ENCODE measurements at regions not wholly inside any gene's neighbourhood (a gene's known extent, or its start where the extent isn't known, plus 50 kb on each side); places are given as distances from the start of the nearest gene placed in this dataset.

- no peaks in the 10 kb centered on the region for H3K36me3 ChIP-seq (ENCODE audit: control insufficient read depth, insufficient read depth, low read length)
- no peak overlapping the region for H3K27ac ChIP-seq (ENCODE audit: low read length)
- no CpG with 5 or more reads among the region's 2 CpGs for WGBS (ENCODE audit: insufficient coverage, insufficient read length)
- H3K4me3 ChIP-seq (ENCODE audit: low read length), result no peak overlapping the region
- no peak for DNase-seq (ENCODE audit: low read depth, low spot score)
- no peaks in the 10 kb centered on the region for H3K9me3 ChIP-seq (ENCODE audit: control insufficient read depth, insufficient read depth, low read length)
- H3K4me1 ChIP-seq (ENCODE audit: control insufficient read depth, insufficient read depth, low read length), result no peaks in the 10 kb centered on the region; the same call in 1 of the 2 replicates
- no peaks in the 10 kb centered on the region for H3K27me3 ChIP-seq (ENCODE audit: control insufficient read depth, insufficient read depth, low read length)
Observed at GRCh38 chr3:182240474-182240873, 528.7 kb downstream of the SOX2 start.

GRCh38 chr3:182241196-182241765, 529.6 kb downstream of the SOX2 start:
- DNase-seq (ENCODE audit: low read depth, low spot score), result no peak
- no peaks in the 10 kb centered on the region for H3K36me3 ChIP-seq (ENCODE audit: control insufficient read depth, insufficient read depth, low read length)
- H3K27ac ChIP-seq (ENCODE audit: low read length), result no peak overlapping the region

GRCh38 chr3:182241766-182242488, 530.2 kb downstream of the SOX2 start:
- no peaks in the 10 kb centered on the region for H3K36me3 ChIP-seq (ENCODE audit: control insufficient read depth, insufficient read depth, low read length)
- H3K4me3 ChIP-seq (ENCODE audit: low read length), result no peak overlapping the region
- no peak overlapping the region for H3K27ac ChIP-seq (ENCODE audit: low read length)
- no peaks in the 10 kb centered on the region; the same call in 1 of the 2 replicates for H3K4me1 ChIP-seq (ENCODE audit: control insufficient read depth, insufficient read depth, low read length)
- no CpG with 5 or more reads among the region's 15 CpGs for WGBS (ENCODE audit: insufficient coverage, insufficient read length)
- no peak for DNase-seq (ENCODE audit: low read depth, low spot score)
- H3K27me3 ChIP-seq (ENCODE audit: control insufficient read depth, insufficient read depth, low read length), result no peaks in the 10 kb centered on the region
- no peaks in the 10 kb centered on the region for H3K9me3 ChIP-seq (ENCODE audit: control insufficient read depth, insufficient read depth, low read length)

More at GRCh38 chr3:182241196-182241765, 529.6 kb downstream of the SOX2 start:
- no peaks in the 10 kb centered on the region for H3K9me3 ChIP-seq (ENCODE audit: control insufficient read depth, insufficient read depth, low read length)
- no peaks in the 10 kb centered on the region; the same call in 1 of the 2 replicates for H3K4me1 ChIP-seq (ENCODE audit: control insufficient read depth, insufficient read depth, low read length)
- H3K4me3 ChIP-seq (ENCODE audit: low read length), result no peak overlapping the region
- H3K27me3 ChIP-seq (ENCODE audit: control insufficient read depth, insufficient read depth, low read length), result no peaks in the 10 kb centered on the region
- WGBS (ENCODE audit: insufficient coverage, insufficient read length), result no CpG with 5 or more reads among the region's 8 CpGs

GRCh38 chr3:182242489-182242942, 530.8 kb downstream of the SOX2 start:
- no peaks in the 10 kb centered on the region for H3K9me3 ChIP-seq (ENCODE audit: control insufficient read depth, insufficient read depth, low read length)
- H3K4me1 ChIP-seq (ENCODE audit: control insufficient read depth, insufficient read depth, low read length), result no peaks in the 10 kb centered on the region; the same call in 1 of the 2 replicates
- DNase-seq (ENCODE audit: low read depth, low spot score), result no peak
- no peaks in the 10 kb centered on the region for H3K27me3 ChIP-seq (ENCODE audit: control insufficient read depth, insufficient read depth, low read length)
- H3K4me3 ChIP-seq (ENCODE audit: low read length), result no peak overlapping the region
- no peaks in the 10 kb centered on the region for H3K36me3 ChIP-seq (ENCODE audit: control insufficient read depth, insufficient read depth, low read length)
- H3K27ac ChIP-seq (ENCODE audit: low read length), result no peak overlapping the region

GRCh38 chr3:182243625-182244024, 531.9 kb downstream of the SOX2 start:
- H3K4me1 ChIP-seq (ENCODE audit: control insufficient read depth, insufficient read depth, low read length), result no peaks in the 10 kb centered on the region; the same call in 1 of the 2 replicates
- no CpG with 5 or more reads among the region's 1 CpG for WGBS (ENCODE audit: insufficient coverage, insufficient read length)
- no peaks in the 10 kb centered on the region for H3K27me3 ChIP-seq (ENCODE audit: control insufficient read depth, insufficient read depth, low read length)
- DNase-seq (ENCODE audit: low read depth, low spot score), result no peak
- H3K36me3 ChIP-seq (ENCODE audit: control insufficient read depth, insufficient read depth, low read length), result no peaks in the 10 kb centered on the region
- no peak overlapping the region for H3K27ac ChIP-seq (ENCODE audit: low read length)
- no peak overlapping the region for H3K4me3 ChIP-seq (ENCODE audit: low read length)
- no peaks in the 10 kb centered on the region for H3K9me3 ChIP-seq (ENCODE audit: control insufficient read depth, insufficient read depth, low read length)

DNA sequence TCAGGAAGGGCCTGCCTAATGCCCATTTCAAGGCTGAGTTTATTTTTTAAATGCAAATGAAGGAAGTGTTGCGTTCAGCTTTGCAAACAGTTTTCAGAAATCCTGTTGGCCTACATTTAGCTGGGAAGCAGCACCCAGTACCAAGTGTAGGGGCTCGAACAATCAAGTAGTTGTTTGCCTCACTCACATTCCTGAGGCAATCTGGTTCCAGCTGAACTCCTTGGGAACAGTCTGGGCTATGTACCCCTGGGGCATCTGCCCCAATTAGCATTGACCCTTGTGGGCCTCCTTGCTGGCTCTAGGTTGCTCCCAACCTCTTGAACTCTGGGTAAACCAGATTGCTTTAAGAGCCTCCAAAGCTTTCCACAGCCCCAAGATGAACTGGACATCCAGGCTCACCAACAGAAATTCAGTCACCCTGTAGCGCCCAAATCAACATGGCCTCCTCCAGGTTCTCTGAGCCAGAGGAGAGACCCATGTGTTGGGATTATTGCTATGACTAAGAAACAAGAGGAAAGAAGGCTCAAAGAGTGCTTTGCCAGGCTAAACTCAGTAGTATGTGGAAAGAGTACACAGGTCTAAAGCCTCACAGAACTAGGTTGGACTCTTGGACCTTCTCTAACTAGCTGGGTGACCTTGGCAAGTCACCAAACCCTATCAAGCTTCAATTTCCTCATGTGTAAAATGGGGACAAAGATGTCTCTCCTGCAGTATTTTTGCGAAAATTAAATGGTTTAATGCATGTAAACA, 532.7 kb downstream of the SOX2 start:
- no peaks in the 10 kb centered on the region for H3K27me3 ChIP-seq (ENCODE audit: control insufficient read depth, insufficient read depth, low read length)
- DNase-seq (ENCODE audit: low read depth, low spot score), result no peak
- H3K27ac ChIP-seq (ENCODE audit: low read length), result no peak overlapping the region
- H3K36me3 ChIP-seq (ENCODE audit: control insufficient read depth, insufficient read depth, low read length), result no peaks in the 10 kb centered on the region
- WGBS (ENCODE audit: insufficient coverage, insufficient read length), result no CpG with 5 or more reads among the region's 4 CpGs
- no peak overlapping the region for H3K4me3 ChIP-seq (ENCODE audit: low read length)
- H3K9me3 ChIP-seq (ENCODE audit: control insufficient read depth, insufficient read depth, low read length), result no peaks in the 10 kb centered on the region
- no peaks in the 10 kb centered on the region; the same call in 1 of the 2 replicates for H3K4me1 ChIP-seq (ENCODE audit: control insufficient read depth, insufficient read depth, low read length)

- no peaks in the 10 kb centered on the region; the same call in 1 of the 2 replicates for H3K4me1 ChIP-seq (ENCODE audit: control insufficient read depth, insufficient read depth, low read length)
- H3K4me3 ChIP-seq (ENCODE audit: low read length), result no peak overlapping the region
- no peaks in the 10 kb centered on the region for H3K9me3 ChIP-seq (ENCODE audit: control insufficient read depth, insufficient read depth, low read length)
- H3K36me3 ChIP-seq (ENCODE audit: control insufficient read depth, insufficient read depth, low read length), result no peaks in the 10 kb centered on the region
- DNase-seq (ENCODE audit: low read depth, low spot score), result no peak
- no peak overlapping the region for H3K27ac ChIP-seq (ENCODE audit: low read length)
- WGBS (ENCODE audit: insufficient coverage, insufficient read length), result 100% methylated on average over 1 of the region's 5 CpGs
- no peaks in the 10 kb centered on the region for H3K27me3 ChIP-seq (ENCODE audit: control insufficient read depth, insufficient read depth, low read length)
Observed at GRCh38 chr3:182245059-182245458, 533.3 kb downstream of the SOX2 start.

- no CpG with 5 or more reads among the region's 5 CpGs for WGBS (ENCODE audit: insufficient coverage, insufficient read length)
- Histone ChIP-seq H3K4me1 (ENCODE audit: control insufficient read depth, insufficient read depth, low read length) (no peaks in the 10 kb centered on the region; the same call in 1 of the 2 replicates), H3K36me3 (ENCODE audit: control insufficient read depth, insufficient read depth, low read length) (no peaks in the 10 kb centered on the region), H3K4me3 (ENCODE audit: low read length) (no peak overlapping the region), H3K27ac (ENCODE audit: low read length) (no peak overlapping the region), H3K9me3 (ENCODE audit: control insufficient read depth, insufficient read depth, low read length) (no peaks in the 10 kb centered on the region), H3K27me3 (ENCODE audit: control insufficient read depth, insufficient read depth, low read length) (no peaks in the 10 kb centered on the region)
- DNase-seq (ENCODE audit: low read depth, low spot score), result no peak
Observed at GRCh38 chr3:182246870-182247269, 535.1 kb downstream of the SOX2 start.

GRCh38 chr3:182248349-182248880, 536.7 kb downstream of the SOX2 start:
- no peaks in the 10 kb centered on the region for H3K27me3 ChIP-seq (ENCODE audit: control insufficient read depth, insufficient read depth, low read length)
- H3K9me3 ChIP-seq (ENCODE audit: control insufficient read depth, insufficient read depth, low read length), result no peaks in the 10 kb centered on the region
- DNase-seq (ENCODE audit: low read depth, low spot score), result no peak
- peaks cover 2% of the 10 kb centered on the region; the same call in 1 of the 2 replicates for H3K4me1 ChIP-seq (ENCODE audit: control insufficient read depth, insufficient read depth, low read length)
- H3K4me3 ChIP-seq (ENCODE audit: low read length), result no peak overlapping the region
- no peaks in the 10 kb centered on the region for H3K36me3 ChIP-seq (ENCODE audit: control insufficient read depth, insufficient read depth, low read length)
- no peak overlapping the region for H3K27ac ChIP-seq (ENCODE audit: low read length)
- no CpG with 5 or more reads among the region's 5 CpGs for WGBS (ENCODE audit: insufficient coverage, insufficient read length)

- H3K36me3 ChIP-seq (ENCODE audit: control insufficient read depth, insufficient read depth, low read length), result no peaks in the 10 kb centered on the region
- H3K4me3 ChIP-seq (ENCODE audit: low read length), result no peak overlapping the region
- DNase-seq (ENCODE audit: low read depth, low spot score), result no peak
- H3K9me3 ChIP-seq (ENCODE audit: control insufficient read depth, insufficient read depth, low read length), result no peaks in the 10 kb centered on the region
- H3K27ac ChIP-seq (ENCODE audit: low read length), result no peak overlapping the region
- H3K27me3 ChIP-seq (ENCODE audit: control insufficient read depth, insufficient read depth, low read length), result no peaks in the 10 kb centered on the region
- WGBS (ENCODE audit: insufficient coverage, insufficient read length), result no CpG with 5 or more reads among the region's 5 CpGs
- peaks cover 2% of the 10 kb centered on the region; the same call in 1 of the 2 replicates for H3K4me1 ChIP-seq (ENCODE audit: control insufficient read depth, insufficient read depth, low read length)
Observed at GRCh38 chr3:182252802-182253201, 540.5 kb upstream of the ATP11B start.

Data from iPS DF 6.9 (cell line).